OCI-LY3 (cell line): ENCODE measurements at regions not wholly inside any gene's neighbourhood (a gene's known extent, or its start where the extent isn't known, plus 50 kb on each side); places are given as distances from the start of the nearest gene placed in this dataset.

Source experiments
- H2AFZ ChIP-seq: fragments of 200-600, 300-600 bp; shearing (Covaris generic); 2 replicates; pipeline ENCODE4 v1.6.0; 2014; ENCODE audit warnings: antibody characterized with exemption, low read depth, low read length
- H3K27ac ChIP-seq: fragments of 200-600, 300-600 bp; sonication (generic); 2 replicates; pipeline ENCODE4 v1.5.1; 2014; ENCODE audit warnings: mild to moderate bottlenecking, low read length, moderate library complexity, mixed read lengths
- H3K27me3 ChIP-seq: fragments of 200-600, 300-600 bp; sonication (generic); 2 replicates; pipeline ENCODE4 v1.6.1; 2014; ENCODE audit warnings: low read depth, low read length, mixed read lengths
- H3K36me3 ChIP-seq: fragments of 200-600, 300-600 bp; sonication (generic); replicated peaks from 2 replicates; pipeline ENCODE3; 2014; ENCODE audit warnings: low read depth, low read length, mixed read lengths
- H3K4me1 ChIP-seq: fragments of 300-600, 200-600 bp; sonication (generic); 2 replicates; pipeline ENCODE4 v1.6.1; 2014; ENCODE audit warnings: low read length, mixed read lengths
- H3K4me2 ChIP-seq: fragments of 200-600, 300-600 bp; sonication (generic); 2 replicates; pipeline ENCODE4 v1.6.1; 2014; ENCODE audit warnings: low read length, mixed read lengths
- H3K4me3 ChIP-seq: fragments of 300-600, 200-600 bp; sonication (generic); 2 replicates; pipeline ENCODE4 v1.5.1; 2014; ENCODE audit warnings: antibody characterized with exemption, mild to moderate bottlenecking, low read length, moderate library complexity
- H3K79me2 ChIP-seq: fragments of 300-600, 200-600 bp; shearing (Covaris generic); 2 replicates; pipeline ENCODE4 v1.6.1; 2014; ENCODE audit warnings: mild to moderate bottlenecking, low read length, mixed read lengths
- H3K9ac ChIP-seq: fragments of 300-600, 200-600 bp; shearing (Covaris generic); 2 replicates; pipeline ENCODE4 v1.6.0; 2014; ENCODE audit warnings: mild to moderate bottlenecking, low read length, moderate library complexity
- H3K9me3 ChIP-seq: fragments of 200-600, 300-600 bp; shearing (Covaris generic); 2 replicates; pipeline ENCODE4 v1.6.1; 2014; ENCODE audit warnings: low read length, mixed read lengths; ENCODE audit not compliant: insufficient read depth
- H4K20me1 ChIP-seq: fragments of 200-600, 300-600 bp; sonication (generic); 2 replicates; pipeline ENCODE4 v1.6.1; 2016; ENCODE audit warnings: low read length, mixed read lengths; ENCODE audit not compliant: insufficient read depth
- CTCF ChIP-seq: fragments of 200-600, 300-600 bp; sonication (generic); IDR thresholded peaks from 2 replicates; pipeline ENCODE4 v1.5.1; 2014; ENCODE audit warnings: antibody characterized with exemption, low read length, low read depth
- EZH2phosphoT487 ChIP-seq: fragments of 200-600 bp; shearing (Covaris generic); IDR thresholded peaks from 2 replicates; pipeline ENCODE4 v1.6.1; 2018; ENCODE audit warnings: antibody characterized with exemption, mixed run types, low read depth

- H4K20me1 ChIP-seq = no peaks in the 10 kb centered on the region
- no peak overlapping the region for H3K9ac ChIP-seq
- no peaks in the 10 kb centered on the region for H3K27me3 ChIP-seq
- H2AFZ ChIP-seq = no peak overlapping the region
- no peaks in the 10 kb centered on the region for H3K4me1 ChIP-seq
- no peaks in the 10 kb centered on the region for H3K36me3 ChIP-seq
- no peaks in the 10 kb centered on the region for H3K79me2 ChIP-seq
- H3K4me2 ChIP-seq = no peak overlapping the region
- TF ChIP-seq EZH2phosphoT487 (no peak), CTCF (no peak)
- no peak overlapping the region for H3K27ac ChIP-seq
- H3K4me3 ChIP-seq = no peak overlapping the region
- H3K9me3 ChIP-seq = no peaks in the 10 kb centered on the region
These were observed 64.6 kb upstream of the CALN1 start for GRCh38 chr7:72476608-72477305.

GRCh38 chr7:72467237-72467636 lies 55.1 kb upstream of the CALN1 start:
- Histone ChIP-seq H3K79me2 (no peaks in the 10 kb centered on the region), H3K4me2 (no peak overlapping the region), H3K27ac (no peak overlapping the region), H3K9me3 (no peaks in the 10 kb centered on the region), H3K4me1 (no peaks in the 10 kb centered on the region), H3K4me3 (no peak overlapping the region), H3K27me3 (no peaks in the 10 kb centered on the region), H3K36me3 (no peaks in the 10 kb centered on the region), H4K20me1 (no peaks in the 10 kb centered on the region), H3K9ac (no peak overlapping the region), H2AFZ (no peak overlapping the region)
- TF ChIP-seq CTCF (no peak), EZH2phosphoT487 (no peak)

GRCh38 chr7:72466797-72467196 lies 54.7 kb upstream of the CALN1 start:
- Histone ChIP-seq H3K79me2 (no peaks in the 10 kb centered on the region), H3K4me1 (no peaks in the 10 kb centered on the region), H3K9me3 (no peaks in the 10 kb centered on the region), H3K27ac (no peak overlapping the region), H3K4me2 (no peak overlapping the region), H3K9ac (no peak overlapping the region), H4K20me1 (no peaks in the 10 kb centered on the region), H3K36me3 (no peaks in the 10 kb centered on the region), H3K4me3 (no peak overlapping the region), H3K27me3 (no peaks in the 10 kb centered on the region), H2AFZ (no peak overlapping the region)
- TF ChIP-seq EZH2phosphoT487 (no peak), CTCF (no peak)

GRCh38 chr7:72465521-72465920 lies 53.4 kb upstream of the CALN1 start:
- Histone ChIP-seq H4K20me1 (no peaks in the 10 kb centered on the region), H3K27ac (no peak overlapping the region), H3K27me3 (no peaks in the 10 kb centered on the region), H3K36me3 (no peaks in the 10 kb centered on the region), H3K4me1 (no peaks in the 10 kb centered on the region), H3K9me3 (no peaks in the 10 kb centered on the region), H3K79me2 (no peaks in the 10 kb centered on the region), H3K4me2 (no peak overlapping the region), H3K9ac (no peak overlapping the region), H2AFZ (no peak overlapping the region), H3K4me3 (no peak overlapping the region)
- no peak for TF ChIP-seq CTCF
- no peak for TF ChIP-seq EZH2phosphoT487
